ENCODE measurements at regions not wholly inside any gene's neighbourhood (a gene's known extent, or its start where the extent isn't known, plus 50 kb on each side); places are given as distances from the start of the nearest gene placed in this dataset.

- no peak for DNase-seq
These were observed 506.6 kb upstream of the SULF2 start for GRCh38 chr20:48291896-48292295.

- DNase-seq, result no peak
These were observed 503.7 kb upstream of the SULF2 start for GRCh38 chr20:48288930-48289507.

- no peak for DNase-seq
These were observed 502.4 kb upstream of the SULF2 start for GRCh38 chr20:48287552-48288170.

GRCh38 chr20:48287021-48287494 lies 501.8 kb upstream of the SULF2 start:
- peak; percentile 70 for DNase-seq

GRCh38 chr20:48286601-48287000 lies 501.3 kb upstream of the SULF2 start:
- DNase-seq, result no peak

- DNase-seq, result no peak
These were observed 500.4 kb upstream of the SULF2 start for GRCh38 chr20:48285656-48286055.

- DNase-seq, result no peak
These were observed 499.6 kb upstream of the SULF2 start for GRCh38 chr20:48284837-48285236.

GRCh38 chr20:48284315-48284714 lies 499.0 kb upstream of the SULF2 start:
- no peak for DNase-seq

- peak; percentile 76 for DNase-seq
These were observed 498.3 kb upstream of the SULF2 start for GRCh38 chr20:48283470-48284110.

- no peak for DNase-seq
These were observed 497.4 kb upstream of the SULF2 start for GRCh38 chr20:48282591-48283228.

GRCh38 chr20:48281501-48281900 lies 496.2 kb upstream of the SULF2 start:
- DNase-seq, result no peak

- DNase-seq, result peak; percentile 22
These were observed 493.7 kb upstream of the SULF2 start for GRCh38 chr20:48278961-48279481.

- DNase-seq, result no peak
These were observed 492.0 kb upstream of the SULF2 start for GRCh38 chr20:48277266-48277665.

GRCh38 chr20:48276021-48276342 lies 490.7 kb upstream of the SULF2 start:
- DNase-seq, result no peak

- peak; percentile 78 for DNase-seq
These were observed 490.2 kb upstream of the SULF2 start for GRCh38 chr20:48275286-48276020.

GRCh38 chr20:48273843-48274242 lies 488.6 kb upstream of the SULF2 start:
- DNase-seq, result peak; percentile 1

- DNase-seq, result no peak
These were observed 485.6 kb upstream of the SULF2 start for GRCh38 chr20:48270885-48271284.

GRCh38 chr20:48267860-48268633 lies 482.8 kb upstream of the SULF2 start:
- no peak for DNase-seq

GRCh38 chr20:48266571-48266970 lies 481.3 kb upstream of the SULF2 start:
- DNase-seq, result no peak

- DNase-seq, result no peak
These were observed 480.5 kb upstream of the SULF2 start for GRCh38 chr20:48265791-48266190.

- DNase-seq, result no peak
These were observed 477.7 kb upstream of the SULF2 start for GRCh38 chr20:48262955-48263354.

- no peak for DNase-seq
These were observed 477.2 kb upstream of the SULF2 start for GRCh38 chr20:48262466-48262865.

All from femur (tissue), 1 donor.